Lower leg skin (tissue), 3 donors: ENCODE measurements at regions not wholly inside any gene's neighbourhood (a gene's known extent, or its start where the extent isn't known, plus 50 kb on each side); places are given as distances from the start of the nearest gene placed in this dataset.

Source experiments
- CTCF ChIP-seq, 3 donors: fragments of 450-650 bp; IDR thresholded peaks; one replicate each; pipeline ENCODE4 v1.5.1; 2016; ENCODE audit warnings: antibody characterized with exemption in 3 of 3, mild to moderate bottlenecking in 3 of 3, moderate library complexity in 2 of 3
- POLR2A ChIP-seq, 2 donors: fragments of 450-650 bp; IDR thresholded peaks; one replicate each; pipeline ENCODE4 v1.6.1; 2016 to 2017; ENCODE audit warnings: antibody characterized with exemption in 2 of 2, mild to moderate bottlenecking in 1 of 2, moderate library complexity in 1 of 2

- TF ChIP-seq CTCF (IDR thresholded peaks at IDR 0.05) (no peak), POLR2A (IDR thresholded peaks at IDR 0.05) (no peak)
Measured at GRCh38 chr16:65294165-65294564, 172.3 kb upstream of the CDH11 start.
